ENCODE measurements at regions not wholly inside any gene's neighbourhood (a gene's known extent, or its start where the extent isn't known, plus 50 kb on each side); places are given as distances from the start of the nearest gene placed in this dataset.

DNA sequence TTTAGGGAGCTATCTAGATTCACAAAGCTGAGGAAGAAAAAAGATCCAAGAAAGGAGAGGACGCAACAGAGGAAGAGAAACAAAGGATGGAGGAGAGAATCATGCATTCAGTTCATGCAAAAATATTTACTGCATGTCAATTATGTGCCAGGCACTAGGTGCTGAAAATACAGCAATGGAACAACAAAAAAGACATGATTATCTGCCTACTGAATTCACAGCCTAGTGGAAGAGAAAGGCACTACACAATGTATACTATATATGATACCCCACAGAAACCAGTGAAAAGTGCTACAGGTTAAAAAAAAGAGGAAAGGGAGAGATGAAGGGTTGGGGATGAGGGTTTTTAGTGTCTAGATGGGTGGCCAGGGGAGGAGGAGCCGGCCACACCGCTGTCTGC is 520.4 kb upstream of the CELF2 start:
- no peak for TF ChIP-seq ZNF274 (IDR thresholded peaks at IDR 0.05; ENCODE audit: low read depth, low read length)
- no peak for TF ChIP-seq SUZ12 (IDR thresholded peaks at IDR 0.05; ENCODE audit: extremely low read depth, insufficient read depth, insufficient read length)
- no peak for TF ChIP-seq YY1 (IDR thresholded peaks at IDR 0.05; ENCODE audit: insufficient read depth, insufficient read length)
- Histone ChIP-seq H3K4me1 (ENCODE audit: insufficient read depth, insufficient read length) (no peaks in the 10 kb centered on the region), H3K27me3 (ENCODE audit: insufficient read depth, insufficient read length) (no peaks in the 10 kb centered on the region), H3K4me3 (ENCODE audit: insufficient read length, low read depth) (no peak overlapping the region), H3K9ac (ENCODE audit: insufficient read length, low read depth) (no peak overlapping the region), H3K9me3 (ENCODE audit: insufficient read depth, low read length) (no peaks in the 10 kb centered on the region), H3K36me3 (ENCODE audit: insufficient read depth, insufficient read length, low read length) (no peaks in the 10 kb centered on the region)
- no peak for DNase-seq (ENCODE audit: low read depth, low spot score)

DNA sequence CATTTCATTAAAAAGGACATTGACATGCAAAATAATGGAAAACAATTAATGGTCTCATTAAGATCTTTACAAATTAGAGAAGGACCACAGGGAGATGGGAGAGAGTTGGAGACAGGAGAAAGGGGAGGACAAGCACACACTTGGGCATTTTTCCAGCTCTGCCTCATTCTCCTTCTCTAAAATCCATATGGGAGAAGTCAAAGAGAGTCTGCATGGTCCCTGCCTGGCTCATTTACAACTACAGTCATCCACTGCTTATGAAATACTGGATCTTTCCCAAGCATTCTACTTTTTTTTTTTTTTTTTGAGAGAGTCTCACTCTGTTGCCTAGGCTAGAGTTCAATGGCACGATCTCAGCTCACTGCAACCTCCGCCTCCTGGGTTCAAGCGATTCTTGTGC is 518.9 kb upstream of the CELF2 start:
- no peaks in the 10 kb centered on the region for H3K4me1 ChIP-seq (ENCODE audit: insufficient read depth, insufficient read length)
- H3K9me3 ChIP-seq (ENCODE audit: insufficient read depth, low read length): no peaks in the 10 kb centered on the region
- TF ChIP-seq YY1 (IDR thresholded peaks at IDR 0.05; ENCODE audit: insufficient read depth, insufficient read length): no peak
- no peak for TF ChIP-seq SUZ12 (IDR thresholded peaks at IDR 0.05; ENCODE audit: extremely low read depth, insufficient read depth, insufficient read length)
- no peak for TF ChIP-seq ZNF274 (IDR thresholded peaks at IDR 0.05; ENCODE audit: low read depth, low read length)
- H3K36me3 ChIP-seq (ENCODE audit: insufficient read depth, insufficient read length, low read length): no peaks in the 10 kb centered on the region
- DNase-seq (ENCODE audit: low read depth, low spot score): no peak
- no peak overlapping the region for H3K9ac ChIP-seq (ENCODE audit: insufficient read length, low read depth)
- no peaks in the 10 kb centered on the region for H3K27me3 ChIP-seq (ENCODE audit: insufficient read depth, insufficient read length)
- no peak overlapping the region for H3K4me3 ChIP-seq (ENCODE audit: insufficient read length, low read depth)

DNA sequence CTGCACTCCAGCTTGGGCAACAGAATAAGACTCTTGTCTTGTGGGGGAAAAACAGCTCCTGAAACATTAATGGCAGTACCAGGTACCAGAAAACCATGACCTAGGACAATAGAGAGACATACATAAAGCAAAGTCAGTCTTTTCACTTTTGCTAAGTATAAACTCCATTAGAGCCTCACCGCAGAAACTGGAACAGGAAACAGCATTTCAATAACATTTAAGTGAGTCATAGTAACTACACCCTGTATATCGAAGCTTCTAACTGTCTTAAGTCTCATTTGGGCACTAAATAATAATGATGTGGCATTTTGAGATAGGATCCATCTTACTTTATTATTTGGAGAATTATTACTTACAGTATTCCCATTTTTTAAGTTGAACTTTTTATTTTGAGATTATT is 517.8 kb upstream of the CELF2 start:
- no peak for DNase-seq (ENCODE audit: low read depth, low spot score)
- Histone ChIP-seq H3K9me3 (ENCODE audit: insufficient read depth, low read length) (no peaks in the 10 kb centered on the region), H3K4me3 (ENCODE audit: insufficient read length, low read depth) (no peak overlapping the region), H3K9ac (ENCODE audit: insufficient read length, low read depth) (no peak overlapping the region), H3K27me3 (ENCODE audit: insufficient read depth, insufficient read length) (no peaks in the 10 kb centered on the region), H3K4me1 (ENCODE audit: insufficient read depth, insufficient read length) (no peaks in the 10 kb centered on the region), H3K36me3 (ENCODE audit: insufficient read depth, insufficient read length, low read length) (no peaks in the 10 kb centered on the region)
- no peak for TF ChIP-seq ZNF274 (IDR thresholded peaks at IDR 0.05; ENCODE audit: low read depth, low read length)
- TF ChIP-seq SUZ12 (IDR thresholded peaks at IDR 0.05; ENCODE audit: extremely low read depth, insufficient read depth, insufficient read length): no peak
- no peak for TF ChIP-seq YY1 (IDR thresholded peaks at IDR 0.05; ENCODE audit: insufficient read depth, insufficient read length)

DNA sequence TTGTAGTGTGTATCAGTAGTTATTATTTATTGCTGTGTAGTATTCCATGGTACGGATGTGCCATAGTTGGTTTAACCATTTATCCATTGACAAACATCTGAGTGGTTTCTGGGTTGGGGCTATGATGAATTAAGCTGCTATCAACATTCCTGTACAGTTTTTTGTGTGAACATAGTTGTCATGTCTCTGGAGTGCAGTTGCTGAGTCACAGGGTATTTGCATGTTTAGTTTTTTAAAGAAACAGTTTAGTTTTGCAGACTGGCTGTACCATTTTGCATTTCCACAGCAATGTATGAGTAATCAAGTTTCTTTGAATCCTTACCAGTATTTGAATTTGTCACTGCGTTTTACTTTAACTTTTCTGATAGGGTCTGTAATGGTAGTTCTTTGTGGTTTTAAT is 516.7 kb upstream of the CELF2 start:
- Histone ChIP-seq H3K9ac (ENCODE audit: insufficient read length, low read depth) (no peak overlapping the region), H3K4me1 (ENCODE audit: insufficient read depth, insufficient read length) (no peaks in the 10 kb centered on the region), H3K36me3 (ENCODE audit: insufficient read depth, insufficient read length, low read length) (no peaks in the 10 kb centered on the region), H3K4me3 (ENCODE audit: insufficient read length, low read depth) (no peak overlapping the region), H3K9me3 (ENCODE audit: insufficient read depth, low read length) (no peaks in the 10 kb centered on the region), H3K27me3 (ENCODE audit: insufficient read depth, insufficient read length) (no peaks in the 10 kb centered on the region)
- TF ChIP-seq YY1 (IDR thresholded peaks at IDR 0.05; ENCODE audit: insufficient read depth, insufficient read length): no peak
- TF ChIP-seq ZNF274 (IDR thresholded peaks at IDR 0.05; ENCODE audit: low read depth, low read length): no peak
- TF ChIP-seq SUZ12 (IDR thresholded peaks at IDR 0.05; ENCODE audit: extremely low read depth, insufficient read depth, insufficient read length): no peak
- DNase-seq (ENCODE audit: low read depth, low spot score): no peak

DNA sequence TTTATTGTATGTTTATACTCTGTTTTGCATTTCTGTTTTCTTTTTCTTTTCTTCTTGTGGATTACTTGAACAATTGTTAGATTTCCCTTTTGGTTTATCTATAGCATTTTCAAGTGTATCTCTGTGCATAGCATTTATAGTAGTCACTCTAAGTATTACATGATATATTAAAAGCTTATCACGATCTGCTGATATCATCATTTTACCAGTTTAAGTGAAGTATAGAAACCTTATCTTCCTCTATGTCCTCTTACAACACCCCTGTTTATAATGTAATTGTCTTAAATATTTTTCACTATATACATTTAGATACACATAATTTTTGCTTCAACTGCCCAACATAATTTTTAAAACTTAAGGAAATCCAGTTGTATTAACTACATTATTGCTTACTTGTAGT is 513.9 kb upstream of the CELF2 start:
- H3K9me3 ChIP-seq (ENCODE audit: insufficient read depth, low read length): no peaks in the 10 kb centered on the region
- H3K36me3 ChIP-seq (ENCODE audit: insufficient read depth, insufficient read length, low read length): no peaks in the 10 kb centered on the region
- TF ChIP-seq ZNF274 (IDR thresholded peaks at IDR 0.05; ENCODE audit: low read depth, low read length) (no peak), SUZ12 (IDR thresholded peaks at IDR 0.05; ENCODE audit: extremely low read depth, insufficient read depth, insufficient read length) (no peak), YY1 (IDR thresholded peaks at IDR 0.05; ENCODE audit: insufficient read depth, insufficient read length) (no peak)
- no peak for DNase-seq (ENCODE audit: low read depth, low spot score)
- no peaks in the 10 kb centered on the region for H3K4me1 ChIP-seq (ENCODE audit: insufficient read depth, insufficient read length)
- H3K4me3 ChIP-seq (ENCODE audit: insufficient read length, low read depth): no peak overlapping the region
- no peaks in the 10 kb centered on the region for H3K27me3 ChIP-seq (ENCODE audit: insufficient read depth, insufficient read length)
- no peak overlapping the region for H3K9ac ChIP-seq (ENCODE audit: insufficient read length, low read depth)

DNA sequence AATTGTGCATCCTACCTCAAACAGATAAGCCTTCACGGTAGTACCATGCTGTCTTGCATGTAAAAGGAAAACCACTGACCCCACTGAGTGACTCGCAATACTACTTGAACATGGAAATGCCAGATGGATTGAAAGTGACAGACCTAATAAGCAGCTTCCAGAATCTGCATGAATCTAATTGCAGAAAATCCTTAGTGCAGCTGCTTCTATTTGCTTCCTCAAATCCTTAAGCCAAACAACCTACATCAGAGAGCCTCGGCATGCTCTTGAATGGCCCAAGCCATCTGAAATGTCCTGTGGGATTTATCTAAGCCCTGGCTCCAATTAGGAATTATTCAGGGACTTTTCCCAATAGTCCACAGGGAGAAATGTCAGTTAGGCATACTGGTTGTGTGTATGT is 509.5 kb upstream of the CELF2 start:
- H3K4me1 ChIP-seq (ENCODE audit: insufficient read depth, insufficient read length): no peaks in the 10 kb centered on the region
- H3K27me3 ChIP-seq (ENCODE audit: insufficient read depth, insufficient read length): no peaks in the 10 kb centered on the region
- no peaks in the 10 kb centered on the region for H3K36me3 ChIP-seq (ENCODE audit: insufficient read depth, insufficient read length, low read length)
- no peak overlapping the region for H3K9ac ChIP-seq (ENCODE audit: insufficient read length, low read depth)
- TF ChIP-seq SUZ12 (IDR thresholded peaks at IDR 0.05; ENCODE audit: extremely low read depth, insufficient read depth, insufficient read length) (no peak), ZNF274 (IDR thresholded peaks at IDR 0.05; ENCODE audit: low read depth, low read length) (no peak), YY1 (IDR thresholded peaks at IDR 0.05; ENCODE audit: insufficient read depth, insufficient read length) (no peak)
- no peak overlapping the region for H3K4me3 ChIP-seq (ENCODE audit: insufficient read length, low read depth)
- DNase-seq (ENCODE audit: low read depth, low spot score): no peak
- H3K9me3 ChIP-seq (ENCODE audit: insufficient read depth, low read length): no peaks in the 10 kb centered on the region

DNA sequence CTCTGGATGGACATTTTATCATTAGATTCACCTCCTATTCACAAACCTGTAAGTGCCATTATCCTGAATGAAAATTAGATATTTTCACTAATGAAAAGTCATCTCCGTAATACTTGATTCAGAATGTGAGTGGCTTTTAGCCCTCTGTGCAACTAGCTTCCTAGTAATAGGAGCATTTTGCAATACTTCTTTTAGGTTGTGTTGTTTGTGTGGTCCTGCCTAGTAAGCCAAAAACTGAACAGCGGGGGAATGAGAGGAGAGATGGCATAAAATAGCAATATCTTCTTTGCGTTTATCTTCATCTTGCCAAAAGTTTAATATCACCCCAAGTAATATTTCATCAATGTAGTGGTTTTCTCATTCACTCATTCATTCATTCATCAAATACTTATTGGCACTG is 507.5 kb upstream of the CELF2 start:
- no peaks in the 10 kb centered on the region for H3K9me3 ChIP-seq (ENCODE audit: insufficient read depth, low read length)
- H3K27me3 ChIP-seq (ENCODE audit: insufficient read depth, insufficient read length): no peaks in the 10 kb centered on the region
- no peaks in the 10 kb centered on the region for H3K4me1 ChIP-seq (ENCODE audit: insufficient read depth, insufficient read length)
- no peaks in the 10 kb centered on the region for H3K36me3 ChIP-seq (ENCODE audit: insufficient read depth, insufficient read length, low read length)
- no peak for TF ChIP-seq YY1 (IDR thresholded peaks at IDR 0.05; ENCODE audit: insufficient read depth, insufficient read length)
- no peak for TF ChIP-seq ZNF274 (IDR thresholded peaks at IDR 0.05; ENCODE audit: low read depth, low read length)
- TF ChIP-seq SUZ12 (IDR thresholded peaks at IDR 0.05; ENCODE audit: extremely low read depth, insufficient read depth, insufficient read length): no peak
- DNase-seq (ENCODE audit: low read depth, low spot score): no peak
- H3K9ac ChIP-seq (ENCODE audit: insufficient read length, low read depth): no peak overlapping the region
- H3K4me3 ChIP-seq (ENCODE audit: insufficient read length, low read depth): no peak overlapping the region

DNA sequence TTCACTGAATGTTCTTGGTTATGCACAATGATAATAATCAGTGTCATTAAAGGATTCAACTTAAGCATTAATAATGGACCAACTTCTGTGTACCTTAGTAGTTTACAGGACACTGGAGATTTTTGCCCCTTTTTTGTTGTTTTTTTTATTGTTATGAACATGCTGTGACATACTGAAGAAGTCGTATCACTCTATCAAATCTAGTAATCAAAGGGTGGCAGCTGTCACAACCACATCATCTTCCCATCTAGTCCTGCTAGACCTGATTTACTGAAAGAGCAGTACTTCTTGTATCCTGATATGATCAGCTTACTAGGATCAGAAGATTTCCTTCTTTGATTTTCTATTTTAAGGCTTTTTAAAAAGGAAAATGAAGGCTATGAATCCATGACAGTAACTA is 504.6 kb upstream of the CELF2 start:
- Histone ChIP-seq H3K9ac (ENCODE audit: insufficient read length, low read depth) (no peak overlapping the region), H3K27me3 (ENCODE audit: insufficient read depth, insufficient read length) (no peaks in the 10 kb centered on the region), H3K4me3 (ENCODE audit: insufficient read length, low read depth) (no peak overlapping the region), H3K9me3 (ENCODE audit: insufficient read depth, low read length) (no peaks in the 10 kb centered on the region), H3K36me3 (ENCODE audit: insufficient read depth, insufficient read length, low read length) (no peaks in the 10 kb centered on the region), H3K4me1 (ENCODE audit: insufficient read depth, insufficient read length) (no peaks in the 10 kb centered on the region)
- DNase-seq (ENCODE audit: low read depth, low spot score): no peak
- no peak for TF ChIP-seq YY1 (IDR thresholded peaks at IDR 0.05; ENCODE audit: insufficient read depth, insufficient read length)
- no peak for TF ChIP-seq SUZ12 (IDR thresholded peaks at IDR 0.05; ENCODE audit: extremely low read depth, insufficient read depth, insufficient read length)
- TF ChIP-seq ZNF274 (IDR thresholded peaks at IDR 0.05; ENCODE audit: low read depth, low read length): no peak
